Keratinocyte (primary cell): ENCODE measurements at regions not wholly inside any gene's neighbourhood (a gene's known extent, or its start where the extent isn't known, plus 50 kb on each side); places are given as distances from the start of the nearest gene placed in this dataset.

ENCODE experiments used
- CTCF ChIP-seq, 3 experiments: IDR thresholded peaks in 1 of 3; conservative IDR thresholded peaks in 1 of 3; optimal IDR thresholded peaks in 1 of 3; 2 replicates in 2 of 3; 3 replicates in 1 of 3; pipeline versions ENCODE3 to v1.5.1; 2011; ENCODE audit warnings: low read length in 3 of 3, mild to moderate bottlenecking in 3 of 3, moderate library complexity in 2 of 3, control low read depth in 1 of 3, inconsistent platforms in 1 of 3; ENCODE audit not compliant: insufficient read depth in 2 of 3; ENCODE audit errors: extremely low read depth in 1 of 3
- EZH2 ChIP-seq: IDR thresholded peaks from one replicate; pipeline ENCODE4 v1.6.1; 2012; ENCODE audit warnings: inconsistent platforms, mild to moderate bottlenecking, low read length, moderate library complexity

- no peak for TF ChIP-seq CTCF (optimal IDR thresholded peaks at IDR 0.05 in 1 of 3, IDR thresholded peaks at IDR 0.05 in 1 of 3, conservative IDR thresholded peaks at IDR 0.05 in 1 of 3; ENCODE audit: extremely low read depth in 1 of 3, insufficient read depth in 2 of 3, low read length in 3 of 3)
- no peak for TF ChIP-seq EZH2
Measured at GRCh38 chr18:61149786-61150185, 183.4 kb upstream of the CDH20 start.
